GM19397 (cell line): ENCODE measurements at regions not wholly inside any gene's neighbourhood (a gene's known extent, or its start where the extent isn't known, plus 50 kb on each side); places are given as distances from the start of the nearest gene placed in this dataset.

ENCODE experiments used
- ATAC-seq: cut with Tn5 transposase; IDR thresholded peaks from one replicate; pipeline ENCODE4 v1.9.1; 2021; ENCODE audit warnings: mild to moderate bottlenecking, moderate library complexity; ENCODE audit not compliant: unreplicated experiment

DNA sequence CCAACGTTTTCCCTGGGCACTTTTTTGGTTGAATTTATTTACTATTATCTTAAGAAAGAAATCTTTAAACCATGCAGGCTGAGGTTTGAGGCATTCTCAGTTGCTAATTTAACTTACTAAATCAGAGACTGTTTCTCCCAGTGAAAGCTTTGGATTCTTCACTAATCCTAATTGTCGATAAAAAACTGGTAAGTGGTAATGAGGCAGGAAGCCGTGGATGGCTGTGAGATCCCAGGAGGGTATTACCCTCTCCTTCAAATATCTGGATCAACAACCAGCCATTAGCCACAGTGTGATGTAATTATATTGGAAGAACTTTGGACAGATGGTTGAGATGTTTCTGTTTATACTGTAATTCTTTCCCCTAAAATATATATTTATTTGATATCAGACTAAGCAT, 485.0 kb downstream of the DISC1 start:
- ATAC-seq, result no peak

- ATAC-seq, result no peak
Measured at GRCh38 chr1:232110281-232111090, 483.9 kb downstream of the DISC1 start.

- ATAC-seq, result no peak
Measured at GRCh38 chr1:232109391-232109790, 482.8 kb downstream of the DISC1 start.

DNA sequence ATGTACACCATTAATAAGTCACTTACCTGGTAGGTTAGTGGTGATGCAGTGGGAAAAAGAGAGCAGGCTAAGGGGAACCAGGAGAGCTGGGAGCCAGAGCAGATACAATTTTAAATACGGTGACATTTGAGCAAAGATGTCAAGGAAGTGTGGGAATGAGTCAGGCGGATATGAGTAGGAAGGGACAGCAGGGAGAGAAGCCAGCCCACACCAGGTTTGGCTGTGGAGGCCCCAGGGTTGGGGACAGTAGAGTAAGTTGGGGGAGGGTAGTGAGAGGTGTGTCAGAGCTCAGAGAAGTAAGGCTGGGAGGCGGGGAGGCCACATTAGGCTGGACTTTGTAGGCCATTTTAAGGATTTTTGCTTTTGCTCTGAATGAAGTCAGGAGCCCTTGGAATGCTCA, 482.0 kb downstream of the DISC1 start:
- no peak for ATAC-seq

GRCh38 chr1:232106415-232106814, 479.8 kb downstream of the DISC1 start:
- no peak for ATAC-seq

DNA sequence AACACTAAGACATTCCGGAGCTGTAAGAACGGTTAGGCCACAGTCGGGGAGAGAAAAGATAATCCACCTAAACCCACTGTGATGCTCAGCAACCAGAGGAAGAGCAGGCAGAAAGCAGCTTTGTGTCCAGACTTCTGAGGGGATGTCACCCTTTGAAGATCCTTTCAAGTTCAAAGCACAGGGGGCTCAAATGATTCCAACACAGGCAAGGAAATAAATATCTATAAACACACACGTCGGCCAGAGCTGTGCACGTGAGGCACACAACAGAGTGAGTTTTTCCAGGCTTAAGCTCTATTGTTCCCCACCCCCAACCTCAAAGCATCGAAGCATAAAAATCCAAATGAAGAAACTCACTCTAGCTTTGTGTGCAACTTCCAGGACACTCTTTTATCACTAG, 479.0 kb downstream of the DISC1 start:
- no peak for ATAC-seq

DNA sequence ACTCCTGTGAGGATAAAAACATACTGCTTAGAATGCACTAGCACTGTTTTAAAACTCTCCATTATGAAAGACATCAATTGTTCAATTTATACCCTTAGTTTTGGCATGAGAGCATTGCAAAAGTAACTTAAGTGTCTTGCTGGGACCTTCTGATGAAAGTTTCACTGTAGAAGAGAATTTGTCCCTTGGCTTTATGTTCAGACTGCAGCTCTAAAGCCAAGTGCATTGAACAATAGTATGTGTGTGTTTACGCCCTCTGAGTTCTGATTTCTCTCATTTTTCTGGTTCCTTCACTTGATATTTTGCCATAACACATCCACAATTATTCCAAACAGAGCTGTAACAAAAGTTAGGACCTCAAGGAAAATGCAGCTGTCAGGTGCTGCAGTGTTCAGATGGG, 474.6 kb downstream of the DISC1 start:
- ATAC-seq, result no peak

DNA sequence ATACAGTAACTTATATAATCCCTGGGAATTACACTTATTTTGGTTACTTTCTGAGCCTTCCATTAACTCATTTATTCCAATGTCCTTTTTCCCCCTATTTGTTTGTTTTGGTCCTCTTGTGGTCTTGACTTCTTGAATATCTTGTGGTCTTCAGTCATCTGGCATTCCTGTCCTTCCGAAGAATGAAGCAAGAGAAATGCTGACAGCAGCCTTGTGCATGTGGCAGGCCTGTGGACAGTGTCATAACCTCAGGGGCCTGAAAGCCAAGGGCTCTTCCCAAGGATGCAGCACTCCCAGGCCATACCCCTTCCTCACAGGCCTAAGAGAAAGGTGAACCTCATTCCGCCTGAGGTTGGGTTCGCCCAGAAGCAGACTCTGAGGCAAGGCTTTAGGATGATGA, 470.2 kb downstream of the DISC1 start:
- no peak for ATAC-seq
